ENCODE measurements at regions not wholly inside any gene's neighbourhood (a gene's known extent, or its start where the extent isn't known, plus 50 kb on each side); places are given as distances from the start of the nearest gene placed in this dataset.

- H4K91ac ChIP-seq (ENCODE audit: low read depth, low read length, poor library complexity): no peak overlapping the region
- no peak overlapping the region for H2BK12ac ChIP-seq (ENCODE audit: low read length)
- H3K4ac ChIP-seq (ENCODE audit: low read length): no peak overlapping the region
- no peak overlapping the region for H3K9ac ChIP-seq (ENCODE audit: low read depth, low read length, poor library complexity)
- H3K27ac ChIP-seq (replicated peaks; ENCODE audit: low read length): no peak overlapping the region
- no peaks in the 10 kb centered on the region for H3K9me3 ChIP-seq (replicated peaks in 1 of 2; ENCODE audit: control insufficient read depth in 2 of 2, insufficient read depth in 1 of 2, low read depth in 1 of 2, low read length in 2 of 2)
- DNase-seq (ENCODE audit: low spot score): no peak
- H3K27me3 ChIP-seq (ENCODE audit: control insufficient read depth in 3 of 3, insufficient read depth in 3 of 3, low read depth in 1 of 3, low read length in 3 of 3): peaks cover 0 to 49% (median 29%) of the 10 kb centered on the region in 3 experiments
- H3K4me3 ChIP-seq (ENCODE audit: low read length in 2 of 2): no peak overlapping the region
- no peaks in the 10 kb centered on the region for H3K79me1 ChIP-seq (ENCODE audit: low read depth, low read length)
- no peak overlapping the region for H2AK5ac ChIP-seq (ENCODE audit: low read depth, low read length)
- H3K36me3 ChIP-seq (replicated peaks in 1 of 2; ENCODE audit: control insufficient read depth in 2 of 2, insufficient read depth in 2 of 2, low read length in 2 of 2): no peaks in the 10 kb centered on the region
- no peak overlapping the region for H3K23ac ChIP-seq (ENCODE audit: low read depth, low read length, poor library complexity)
- no peak overlapping the region for H2BK5ac ChIP-seq (ENCODE audit: low read length)
- no CpG with 5 or more reads among the region's 4 CpGs for WGBS, 2 donors (ENCODE audit: extremely low coverage in 2 of 2, insufficient read length in 2 of 2, insufficient replicate concordance in 1 of 2)
- peaks cover 0 to under 1% of the 10 kb centered on the region in 2 donors for H3K4me1 ChIP-seq (ENCODE audit: control insufficient read depth in 2 of 2, insufficient read depth in 1 of 2, low read depth in 1 of 2, low read length in 2 of 2)
- no peak overlapping the region for H2BK120ac ChIP-seq (ENCODE audit: low read depth, low read length)
- no peak overlapping the region for H3K4me2 ChIP-seq (ENCODE audit: insufficient read depth, low read length, poor library complexity, severe bottlenecking)
- no peak overlapping the region for H3K14ac ChIP-seq (ENCODE audit: low read length)
- no peak overlapping the region for H2AFZ ChIP-seq (ENCODE audit: low read length)
- no peak overlapping the region for H2BK15ac ChIP-seq (ENCODE audit: low read length)
- H3K18ac ChIP-seq (ENCODE audit: low read length): no peak overlapping the region
- H4K8ac ChIP-seq (ENCODE audit: low read depth, low read length): no peak overlapping the region
These were observed 91.7 kb upstream of the WNT4 start for GRCh38 chr1:22234476-22235030.

- Histone ChIP-seq H3K79me1 (ENCODE audit: low read depth, low read length) (no peaks in the 10 kb centered on the region), H3K14ac (ENCODE audit: low read length) (peak overlapping the region; percentile 6), H3K27ac (replicated peaks; ENCODE audit: low read length) (no peak overlapping the region), H3K18ac (ENCODE audit: low read length) (peak overlapping the region; percentile 36), H2AFZ (ENCODE audit: low read length) (no peak overlapping the region), H2BK15ac (ENCODE audit: low read length) (no peak overlapping the region), H2BK5ac (ENCODE audit: low read length) (no peak overlapping the region), H3K4ac (ENCODE audit: low read length) (no peak overlapping the region), H3K4me2 (ENCODE audit: insufficient read depth, low read length, poor library complexity, severe bottlenecking) (no peak overlapping the region), H4K91ac (ENCODE audit: low read depth, low read length, poor library complexity) (no peak overlapping the region), H3K36me3 (replicated peaks in 1 of 2; ENCODE audit: control insufficient read depth in 2 of 2, insufficient read depth in 2 of 2, low read length in 2 of 2) (no peaks in the 10 kb centered on the region), H2AK5ac (ENCODE audit: low read depth, low read length) (peak overlapping the region; percentile 49), H3K4me1 (ENCODE audit: control insufficient read depth in 2 of 2, insufficient read depth in 1 of 2, low read depth in 1 of 2, low read length in 2 of 2) (no peaks in the 10 kb centered on the region), H4K8ac (ENCODE audit: low read depth, low read length) (no peak overlapping the region), H2BK120ac (ENCODE audit: low read depth, low read length) (no peak overlapping the region), H3K9ac (ENCODE audit: low read depth, low read length, poor library complexity) (no peak overlapping the region), H3K4me3 (ENCODE audit: low read length in 2 of 2) (no peak overlapping the region), H3K9me3 (replicated peaks in 1 of 2; ENCODE audit: control insufficient read depth in 2 of 2, insufficient read depth in 1 of 2, low read depth in 1 of 2, low read length in 2 of 2) (no peaks in the 10 kb centered on the region), H2BK12ac (ENCODE audit: low read length) (peak overlapping the region; percentile 19), H3K23ac (ENCODE audit: low read depth, low read length, poor library complexity) (no peak overlapping the region), H3K27me3 (ENCODE audit: control insufficient read depth in 3 of 3, insufficient read depth in 3 of 3, low read depth in 1 of 3, low read length in 3 of 3) (peaks cover 0 to 45% (median 29%) of the 10 kb centered on the region in 3 experiments)
- no peak for DNase-seq (ENCODE audit: low spot score)
- no CpG with 5 or more reads among the region's 7 CpGs for WGBS, 2 donors (ENCODE audit: extremely low coverage in 2 of 2, insufficient read length in 2 of 2, insufficient replicate concordance in 1 of 2)
These were observed 93.3 kb upstream of the WNT4 start for GRCh38 chr1:22236166-22236565.

- Histone ChIP-seq H3K23ac (ENCODE audit: low read depth, low read length, poor library complexity) (no peak overlapping the region), H3K9ac (ENCODE audit: low read depth, low read length, poor library complexity) (no peak overlapping the region), H3K4me3 (ENCODE audit: low read length in 2 of 2) (no peak overlapping the region), H3K27me3 (ENCODE audit: control insufficient read depth in 3 of 3, insufficient read depth in 3 of 3, low read depth in 1 of 3, low read length in 3 of 3) (peaks cover 0 to 39% (median 29%) of the 10 kb centered on the region in 3 experiments), H2BK5ac (ENCODE audit: low read length) (no peak overlapping the region), H3K4me1 (ENCODE audit: control insufficient read depth in 2 of 2, insufficient read depth in 1 of 2, low read depth in 1 of 2, low read length in 2 of 2) (no peaks in the 10 kb centered on the region), H3K9me3 (replicated peaks in 1 of 2; ENCODE audit: control insufficient read depth in 2 of 2, insufficient read depth in 1 of 2, low read depth in 1 of 2, low read length in 2 of 2) (no peaks in the 10 kb centered on the region), H2AK5ac (ENCODE audit: low read depth, low read length) (no peak overlapping the region), H3K4ac (ENCODE audit: low read length) (no peak overlapping the region), H4K8ac (ENCODE audit: low read depth, low read length) (no peak overlapping the region), H3K36me3 (replicated peaks in 1 of 2; ENCODE audit: control insufficient read depth in 2 of 2, insufficient read depth in 2 of 2, low read length in 2 of 2) (no peaks in the 10 kb centered on the region), H3K79me1 (ENCODE audit: low read depth, low read length) (no peaks in the 10 kb centered on the region), H2BK120ac (ENCODE audit: low read depth, low read length) (no peak overlapping the region), H2BK12ac (ENCODE audit: low read length) (no peak overlapping the region), H2AFZ (ENCODE audit: low read length) (no peak overlapping the region), H2BK15ac (ENCODE audit: low read length) (no peak overlapping the region), H3K4me2 (ENCODE audit: insufficient read depth, low read length, poor library complexity, severe bottlenecking) (no peak overlapping the region), H3K18ac (ENCODE audit: low read length) (no peak overlapping the region), H3K27ac (replicated peaks; ENCODE audit: low read length) (no peak overlapping the region), H3K14ac (ENCODE audit: low read length) (no peak overlapping the region), H4K91ac (ENCODE audit: low read depth, low read length, poor library complexity) (no peak overlapping the region)
- DNase-seq (ENCODE audit: low spot score): no peak
- no CpG with 5 or more reads among the region's 6 CpGs for WGBS, 2 donors (ENCODE audit: extremely low coverage in 2 of 2, insufficient read length in 2 of 2, insufficient replicate concordance in 1 of 2)
These were observed 94.0 kb upstream of the WNT4 start for GRCh38 chr1:22236900-22237299.

- no peaks in the 10 kb centered on the region for H3K4me1 ChIP-seq (ENCODE audit: control insufficient read depth in 2 of 2, insufficient read depth in 1 of 2, low read depth in 1 of 2, low read length in 2 of 2)
- no peak overlapping the region for H4K91ac ChIP-seq (ENCODE audit: low read depth, low read length, poor library complexity)
- H3K14ac ChIP-seq (ENCODE audit: low read length): no peak overlapping the region
- H2BK15ac ChIP-seq (ENCODE audit: low read length): no peak overlapping the region
- H3K79me1 ChIP-seq (ENCODE audit: low read depth, low read length): no peaks in the 10 kb centered on the region
- H3K27me3 ChIP-seq (ENCODE audit: control insufficient read depth in 3 of 3, insufficient read depth in 3 of 3, low read depth in 1 of 3, low read length in 3 of 3): peaks cover 0 to 41% (median 33%) of the 10 kb centered on the region in 3 experiments
- no peak overlapping the region for H3K9ac ChIP-seq (ENCODE audit: low read depth, low read length, poor library complexity)
- no peak overlapping the region for H2BK120ac ChIP-seq (ENCODE audit: low read depth, low read length)
- DNase-seq (ENCODE audit: low spot score): no peak
- no peak overlapping the region for H3K27ac ChIP-seq (replicated peaks; ENCODE audit: low read length)
- H3K36me3 ChIP-seq (replicated peaks in 1 of 2; ENCODE audit: control insufficient read depth in 2 of 2, insufficient read depth in 2 of 2, low read length in 2 of 2): no peaks in the 10 kb centered on the region
- H2BK5ac ChIP-seq (ENCODE audit: low read length): no peak overlapping the region
- no CpG with 5 or more reads among the region's 11 CpGs for WGBS, 2 donors (ENCODE audit: extremely low coverage in 2 of 2, insufficient read length in 2 of 2, insufficient replicate concordance in 1 of 2)
- no peaks in the 10 kb centered on the region for H3K9me3 ChIP-seq (replicated peaks in 1 of 2; ENCODE audit: control insufficient read depth in 2 of 2, insufficient read depth in 1 of 2, low read depth in 1 of 2, low read length in 2 of 2)
- H3K18ac ChIP-seq (ENCODE audit: low read length): no peak overlapping the region
- no peak overlapping the region for H2BK12ac ChIP-seq (ENCODE audit: low read length)
- no peak overlapping the region for H2AFZ ChIP-seq (ENCODE audit: low read length)
- H3K4me2 ChIP-seq (ENCODE audit: insufficient read depth, low read length, poor library complexity, severe bottlenecking): no peak overlapping the region
- H3K4me3 ChIP-seq (ENCODE audit: low read length in 2 of 2): no peak overlapping the region
- H4K8ac ChIP-seq (ENCODE audit: low read depth, low read length): no peak overlapping the region
- no peak overlapping the region for H3K23ac ChIP-seq (ENCODE audit: low read depth, low read length, poor library complexity)
- H3K4ac ChIP-seq (ENCODE audit: low read length): no peak overlapping the region
- no peak overlapping the region for H2AK5ac ChIP-seq (ENCODE audit: low read depth, low read length)
These were observed 94.7 kb upstream of the WNT4 start for GRCh38 chr1:22237433-22238093.
